GM18868 (cell line): ENCODE measurements at regions not wholly inside any gene's neighbourhood (a gene's known extent, or its start where the extent isn't known, plus 50 kb on each side); places are given as distances from the start of the nearest gene placed in this dataset.
A peak's percentile ranks its signal among the peaks of the same experiment; 100 is the strongest.

Source experiments
- ATAC-seq: cut with Tn5 transposase; IDR thresholded peaks from one replicate; pipeline ENCODE4 v1.9.1; 2021; ENCODE audit warnings: mild to moderate bottlenecking, moderate library complexity; ENCODE audit not compliant: unreplicated experiment

- no peak for ATAC-seq
These were observed 560.5 kb downstream of the BCKDHB start for GRCh38 chr6:80667006-80667405.

DNA sequence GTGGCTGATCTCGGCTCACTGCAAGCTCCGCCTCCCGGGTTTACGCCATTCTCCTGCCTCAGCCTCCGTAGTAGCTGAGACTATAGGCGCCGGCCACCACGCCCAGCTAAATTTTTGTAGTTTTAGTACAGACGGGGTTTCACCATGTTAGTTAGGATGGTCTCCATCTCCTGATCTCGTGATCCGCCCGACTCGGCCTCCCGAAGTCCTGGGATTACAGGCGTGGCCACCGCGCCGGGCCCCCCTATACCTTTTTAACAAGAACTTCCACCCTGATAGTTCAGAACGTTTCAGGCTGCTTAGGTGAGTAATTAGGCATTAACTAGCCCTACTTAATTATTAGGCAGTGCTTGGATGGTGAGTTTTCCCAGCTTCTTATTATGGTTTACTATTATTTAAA, 552.5 kb downstream of the BCKDHB start:
- no peak for ATAC-seq

DNA sequence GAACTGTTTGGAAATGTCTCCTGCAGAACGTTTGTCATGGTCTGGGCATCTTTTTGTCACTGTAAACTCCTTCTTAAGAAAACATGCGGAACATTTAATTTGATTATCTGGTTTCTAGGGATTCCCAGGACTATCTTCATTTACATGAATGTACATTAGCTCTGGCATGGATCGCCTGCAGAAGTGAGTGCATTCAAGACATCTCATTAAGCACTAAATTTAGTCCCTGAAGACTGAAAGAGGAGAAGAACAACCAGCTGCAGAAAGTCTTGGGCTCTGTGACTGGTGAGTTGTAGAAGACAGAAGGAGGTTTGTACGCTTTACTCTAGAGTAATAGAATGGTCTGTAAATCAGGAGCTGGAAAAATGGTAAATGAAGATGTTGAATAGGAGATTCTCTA, 540.7 kb downstream of the BCKDHB start:
- no peak for ATAC-seq

DNA sequence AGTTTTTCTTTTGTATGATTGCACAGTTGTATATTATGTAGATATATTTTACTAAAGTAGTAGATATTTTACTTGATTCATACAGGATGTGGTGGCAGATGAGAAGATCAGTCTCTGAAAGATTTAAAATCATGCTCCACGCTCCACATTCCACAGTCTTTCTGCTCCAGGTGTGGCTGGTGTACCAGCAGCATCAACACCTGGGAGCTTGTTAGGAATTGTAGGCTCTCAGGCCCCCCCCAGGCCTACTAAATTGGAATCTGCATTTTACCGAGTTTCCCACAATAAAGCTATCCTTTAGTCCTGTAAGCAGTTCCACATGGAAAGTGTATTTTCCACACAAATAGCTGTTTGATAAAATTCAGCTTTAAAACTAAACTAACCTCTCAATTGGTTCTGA, 537.4 kb downstream of the BCKDHB start:
- ATAC-seq, result no peak

GRCh38 chr6:80642452-80642851, 536.0 kb downstream of the BCKDHB start:
- ATAC-seq, result no peak

GRCh38 chr6:80641591-80641990, 535.1 kb downstream of the BCKDHB start:
- ATAC-seq, result no peak

- ATAC-seq, result no peak
These were observed 533.7 kb downstream of the BCKDHB start for GRCh38 chr6:80640176-80640575.

DNA sequence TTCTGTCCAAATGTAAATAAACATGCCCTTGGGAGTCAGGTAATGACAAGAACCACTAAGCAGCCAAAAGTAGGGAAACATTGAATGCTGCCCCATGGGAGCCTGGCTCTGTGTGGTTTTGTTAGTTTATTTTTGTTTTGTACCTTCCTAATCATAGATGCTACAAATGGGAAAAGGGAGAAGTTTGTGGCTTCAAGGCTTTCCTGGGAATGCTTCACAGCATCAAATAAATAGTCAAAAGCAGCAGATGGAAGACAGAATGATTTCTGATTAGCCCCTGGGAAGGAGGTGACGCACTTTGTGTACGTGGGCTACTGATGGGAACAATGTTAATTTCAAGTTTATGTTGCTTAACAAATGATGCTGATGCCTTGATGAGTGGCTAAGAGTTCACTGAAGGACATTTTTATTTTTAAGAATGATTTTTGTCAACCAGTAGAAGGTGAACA, 532.7 kb downstream of the BCKDHB start:
- no peak for ATAC-seq

GRCh38 chr6:80638213-80639055, 532.0 kb downstream of the BCKDHB start:
- peak; percentile 99 for ATAC-seq

DNA sequence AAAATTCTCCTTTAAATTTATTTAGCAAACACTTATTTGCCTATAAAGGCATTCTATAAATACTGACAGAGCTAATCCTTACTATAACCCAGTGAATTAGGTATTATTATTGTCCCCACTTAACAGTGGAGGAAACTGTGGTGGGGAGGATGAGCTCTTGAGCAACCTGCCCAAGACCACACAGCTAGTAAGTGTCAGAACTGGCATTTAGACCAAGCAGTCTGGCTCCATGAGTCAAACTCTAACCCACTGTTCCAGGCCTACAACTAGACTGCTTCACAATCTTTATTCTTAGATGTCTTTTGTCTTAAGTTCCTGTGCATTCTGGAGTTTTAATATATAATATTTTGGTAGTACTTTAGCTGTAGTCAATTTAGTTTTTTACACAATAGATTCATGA, 530.8 kb downstream of the BCKDHB start:
- no peak for ATAC-seq

DNA sequence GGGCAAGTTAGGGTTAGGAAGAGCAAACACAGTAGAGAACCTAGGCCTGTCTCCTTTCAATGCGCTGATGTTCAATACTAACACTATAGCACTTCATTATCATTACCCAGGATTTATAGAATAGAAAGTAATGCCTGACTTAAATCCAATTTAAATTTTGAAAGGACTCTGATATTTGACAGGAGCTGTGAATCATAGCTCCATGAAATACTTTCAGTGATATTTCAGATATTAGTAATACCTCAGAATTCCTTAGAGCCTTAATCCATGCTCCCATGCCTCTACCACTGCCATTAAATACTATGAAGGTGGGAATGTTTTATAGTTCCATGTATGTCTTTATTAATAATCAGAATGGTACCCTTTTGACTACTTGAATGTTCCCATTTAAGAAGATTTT, 530.2 kb downstream of the BCKDHB start:
- no peak for ATAC-seq

- ATAC-seq, result no peak
These were observed 526.9 kb downstream of the BCKDHB start for GRCh38 chr6:80633412-80633811.

DNA sequence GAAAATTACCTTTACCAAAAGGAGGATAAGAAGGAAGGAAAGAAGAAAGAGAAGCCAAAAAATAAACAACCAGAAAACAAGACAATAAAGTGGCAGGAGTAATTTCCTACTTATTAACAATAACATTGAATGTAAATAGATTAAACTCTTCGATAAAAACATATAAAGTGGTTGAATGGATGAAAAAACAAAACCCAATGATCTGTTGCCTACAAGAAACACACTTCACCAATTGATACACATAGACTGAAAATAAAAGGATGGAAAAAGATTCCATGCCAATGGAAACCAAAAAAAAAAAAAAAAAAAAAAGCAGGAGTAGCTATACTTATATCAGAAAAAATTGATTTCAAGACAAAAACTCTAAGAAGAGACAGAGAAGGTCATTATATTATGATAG, 518.9 kb downstream of the BCKDHB start:
- ATAC-seq, result no peak

GRCh38 chr6:80623066-80623815, 516.8 kb downstream of the BCKDHB start:
- ATAC-seq, result no peak

DNA sequence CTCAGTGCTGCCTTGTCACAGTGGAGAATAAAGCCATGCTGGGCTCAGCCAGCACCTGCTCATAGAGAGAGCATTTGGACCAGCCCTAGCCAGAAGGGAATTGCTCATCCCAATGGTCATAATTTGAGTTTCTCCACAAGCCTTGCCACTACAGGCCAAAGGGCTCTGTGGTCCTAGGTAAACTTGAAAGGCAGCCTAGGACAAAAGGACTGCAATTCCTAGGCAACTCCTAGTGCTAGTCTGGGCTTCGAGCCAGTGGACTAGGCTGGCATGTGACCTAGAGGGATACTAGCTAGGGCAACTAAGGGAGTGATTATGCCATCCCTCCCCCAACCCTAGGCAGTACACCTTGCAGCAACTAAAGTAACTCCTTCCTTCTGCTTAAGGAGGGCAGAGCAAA, 516.2 kb downstream of the BCKDHB start:
- ATAC-seq, result no peak

DNA sequence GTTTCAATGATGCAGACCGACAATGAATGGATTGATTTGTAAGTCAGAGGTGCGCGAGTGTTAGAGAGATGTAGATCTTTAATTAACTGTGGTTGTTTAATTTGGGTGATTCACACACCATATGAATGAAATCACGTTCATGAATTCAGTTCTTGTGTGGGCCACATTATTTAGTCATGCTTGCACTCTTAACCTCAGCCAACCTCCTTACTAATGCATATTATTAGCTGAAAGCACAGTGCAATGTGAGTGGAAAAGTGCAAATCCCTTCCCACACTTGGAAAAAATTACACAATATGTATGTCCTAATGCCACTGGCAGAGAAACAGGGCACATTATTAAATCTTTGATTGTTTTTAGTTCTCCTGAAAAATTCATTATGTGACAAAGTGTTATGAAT, 512.5 kb downstream of the BCKDHB start:
- no peak for ATAC-seq

DNA sequence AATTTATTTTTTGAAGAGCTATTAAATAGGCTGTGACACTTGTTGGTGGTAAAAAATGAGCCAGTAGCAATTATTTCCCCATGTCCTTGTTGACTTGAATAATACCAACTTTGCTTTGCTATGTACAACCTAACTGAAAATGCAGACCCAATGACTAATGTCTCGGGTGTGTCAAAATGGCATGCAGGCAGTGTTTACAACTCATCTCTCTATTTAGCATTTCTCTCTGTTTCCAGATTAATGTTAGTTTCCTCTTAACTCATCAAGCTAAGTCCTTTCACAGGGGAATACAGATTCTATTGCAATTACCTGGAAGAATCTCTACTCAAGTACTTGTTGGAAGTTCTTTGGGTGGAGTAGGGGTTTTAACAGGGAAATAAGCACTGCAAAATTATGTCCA, 504.4 kb downstream of the BCKDHB start:
- ATAC-seq, result no peak

DNA sequence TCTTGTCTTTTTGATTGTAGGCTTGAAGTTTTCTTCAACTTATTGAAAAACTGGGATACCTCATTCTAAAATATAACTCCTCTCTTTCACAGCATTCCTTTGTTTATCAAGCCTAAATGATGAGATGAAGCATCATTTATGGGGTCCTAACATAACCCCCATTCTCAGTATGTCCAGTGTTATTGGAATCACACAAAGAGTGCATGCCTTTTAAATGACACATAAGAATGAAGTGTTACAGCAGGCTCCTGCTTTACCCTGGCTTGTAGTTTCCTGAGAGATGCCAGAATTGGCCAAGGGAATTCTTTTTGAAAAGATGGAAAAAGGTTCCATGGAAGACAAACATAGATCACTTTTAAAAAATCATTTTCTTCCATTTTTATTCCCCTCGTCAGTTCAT, 502.4 kb downstream of the BCKDHB start:
- ATAC-seq, result no peak

- no peak for ATAC-seq
These were observed 501.4 kb downstream of the BCKDHB start for GRCh38 chr6:80607811-80608391.

GRCh38 chr6:80605165-80605989, 498.9 kb downstream of the BCKDHB start:
- ATAC-seq, result peak; percentile 84

GRCh38 chr6:80603679-80604078, 497.2 kb downstream of the BCKDHB start:
- ATAC-seq, result no peak
